ENCODE measurements at regions not wholly inside any gene's neighbourhood (a gene's known extent, or its start where the extent isn't known, plus 50 kb on each side); places are given as distances from the start of the nearest gene placed in this dataset.

DNA sequence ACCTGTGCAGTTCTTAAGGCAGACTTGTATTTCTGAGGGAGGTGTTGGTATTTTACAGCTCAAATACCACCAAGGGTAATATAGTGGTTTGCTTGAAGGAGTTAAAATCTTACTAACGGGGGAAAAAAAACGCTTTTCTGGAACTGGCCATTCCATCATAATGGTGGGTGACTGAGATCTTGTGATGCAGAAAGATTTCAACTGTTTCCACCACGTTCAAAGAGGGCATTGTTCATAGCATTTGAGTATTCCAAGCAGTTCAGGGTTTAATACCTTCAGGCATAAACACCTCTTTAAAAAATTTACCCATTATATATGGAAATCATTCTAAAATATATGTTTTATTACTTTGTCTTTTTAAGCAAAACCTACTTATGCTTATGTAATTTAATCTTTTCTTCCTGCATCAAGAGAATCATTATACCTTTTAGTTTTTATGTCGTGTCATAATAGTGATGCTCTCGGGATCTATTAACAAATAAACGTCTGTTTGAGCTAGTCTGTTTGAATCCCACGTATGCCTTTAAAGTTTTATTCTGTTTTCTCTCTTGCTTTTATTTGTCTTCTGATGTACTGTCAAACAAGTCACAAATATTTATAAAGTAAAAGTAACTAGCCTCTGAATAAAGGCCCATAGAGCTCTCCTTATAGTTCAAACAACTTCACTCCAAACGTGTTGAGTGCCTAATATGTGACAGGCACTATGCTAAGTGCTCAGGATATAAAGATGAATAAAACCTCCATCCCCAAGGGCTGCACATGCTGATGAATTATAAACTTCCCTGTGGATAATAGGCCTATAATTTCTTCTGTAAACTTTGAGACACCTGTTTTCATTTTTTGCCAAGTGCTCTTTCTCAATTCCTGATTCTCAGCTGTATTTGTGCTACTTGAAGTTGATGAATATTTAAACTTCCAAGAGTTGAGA lies 298.8 kb upstream of the FERMT1 start:
- DNase-seq (ENCODE audit: low spot score) (no peak), ATAC-seq (ENCODE audit: low FRiP score) (no peak)
- TF ChIP-seq, protein P1, sequence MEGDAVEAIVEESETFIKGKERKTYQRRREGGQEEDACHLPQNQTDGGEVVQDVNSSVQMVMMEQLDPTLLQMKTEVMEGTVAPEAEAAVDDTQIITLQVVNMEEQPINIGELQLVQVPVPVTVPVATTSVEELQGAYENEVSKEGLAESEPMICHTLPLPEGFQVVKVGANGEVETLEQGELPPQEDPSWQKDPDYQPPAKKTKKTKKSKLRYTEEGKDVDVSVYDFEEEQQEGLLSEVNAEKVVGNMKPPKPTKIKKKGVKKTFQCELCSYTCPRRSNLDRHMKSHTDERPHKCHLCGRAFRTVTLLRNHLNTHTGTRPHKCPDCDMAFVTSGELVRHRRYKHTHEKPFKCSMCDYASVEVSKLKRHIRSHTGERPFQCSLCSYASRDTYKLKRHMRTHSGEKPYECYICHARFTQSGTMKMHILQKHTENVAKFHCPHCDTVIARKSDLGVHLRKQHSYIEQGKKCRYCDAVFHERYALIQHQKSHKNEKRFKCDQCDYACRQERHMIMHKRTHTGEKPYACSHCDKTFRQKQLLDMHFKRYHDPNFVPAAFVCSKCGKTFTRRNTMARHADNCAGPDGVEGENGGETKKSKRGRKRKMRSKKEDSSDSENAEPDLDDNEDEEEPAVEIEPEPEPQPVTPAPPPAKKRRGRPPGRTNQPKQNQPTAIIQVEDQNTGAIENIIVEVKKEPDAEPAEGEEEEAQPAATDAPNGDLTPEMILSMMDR (IDR thresholded peaks at IDR 0.05), result no peak

- TF ChIP-seq, protein P1 (IDR thresholded peaks at IDR 0.05), result no peak
- ATAC-seq (ENCODE audit: low FRiP score) (no peak), DNase-seq (ENCODE audit: low spot score) (no peak)
Observed at GRCh38 chr20:6420336-6420735, 297.5 kb upstream of the FERMT1 start.

- ATAC-seq (ENCODE audit: low FRiP score) (no peak), DNase-seq (ENCODE audit: low spot score) (no peak)
- TF ChIP-seq, protein P1 (IDR thresholded peaks at IDR 0.05), result no peak
Observed at GRCh38 chr20:6418732-6419131, 295.9 kb upstream of the FERMT1 start.

GRCh38 chr20:6416371-6416770 lies 293.5 kb upstream of the FERMT1 start:
- ATAC-seq (ENCODE audit: low FRiP score) (no peak), DNase-seq (ENCODE audit: low spot score) (no peak)
- TF ChIP-seq, protein P1 (IDR thresholded peaks at IDR 0.05), result no peak

DNA sequence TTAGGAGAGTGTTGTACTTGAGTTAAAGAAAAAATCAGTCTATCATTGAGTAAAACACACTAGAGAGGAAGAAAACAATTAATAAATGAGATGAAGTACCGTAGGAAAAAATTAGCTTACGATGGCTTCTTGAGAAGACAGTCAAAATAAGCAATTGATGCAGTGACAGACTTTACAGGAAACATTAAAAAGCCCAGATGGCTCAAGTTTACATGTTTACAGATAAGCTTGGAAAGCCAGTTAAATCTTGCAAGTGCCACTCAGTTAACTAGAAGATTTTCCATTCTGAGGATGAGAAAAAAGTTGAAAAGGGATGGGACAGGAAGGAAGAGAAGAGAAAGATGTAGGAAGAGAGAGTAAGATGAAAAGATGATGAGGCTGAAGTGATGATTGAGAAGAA lies 288.8 kb upstream of the FERMT1 start:
- TF ChIP-seq, protein P1 (IDR thresholded peaks at IDR 0.05), result no peak
- DNase-seq (ENCODE audit: low spot score), result no peak
- no peak for ATAC-seq (ENCODE audit: low FRiP score)

DNA sequence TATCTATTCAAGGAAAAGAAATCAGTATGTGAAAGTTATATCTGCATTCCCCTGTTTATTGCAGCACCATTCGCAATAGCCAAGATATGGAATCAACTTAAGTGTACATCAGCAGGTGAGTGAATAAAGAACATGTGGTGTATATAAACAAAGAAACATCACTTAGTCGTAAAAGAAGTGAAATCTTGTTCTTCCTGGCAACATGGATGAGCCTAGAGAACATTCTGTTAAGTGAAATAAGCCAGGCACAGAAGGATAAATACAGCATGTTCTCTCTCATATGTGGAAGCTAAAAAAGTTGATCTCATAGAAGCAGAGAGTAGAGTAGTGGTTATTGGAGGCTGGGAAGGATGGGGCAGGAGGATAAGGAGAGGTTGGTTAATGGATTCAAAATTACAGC lies 287.9 kb upstream of the FERMT1 start:
- ATAC-seq (ENCODE audit: low FRiP score), result no peak
- TF ChIP-seq, protein P1 (IDR thresholded peaks at IDR 0.05), result no peak
- no peak for DNase-seq (ENCODE audit: low spot score)

DNA sequence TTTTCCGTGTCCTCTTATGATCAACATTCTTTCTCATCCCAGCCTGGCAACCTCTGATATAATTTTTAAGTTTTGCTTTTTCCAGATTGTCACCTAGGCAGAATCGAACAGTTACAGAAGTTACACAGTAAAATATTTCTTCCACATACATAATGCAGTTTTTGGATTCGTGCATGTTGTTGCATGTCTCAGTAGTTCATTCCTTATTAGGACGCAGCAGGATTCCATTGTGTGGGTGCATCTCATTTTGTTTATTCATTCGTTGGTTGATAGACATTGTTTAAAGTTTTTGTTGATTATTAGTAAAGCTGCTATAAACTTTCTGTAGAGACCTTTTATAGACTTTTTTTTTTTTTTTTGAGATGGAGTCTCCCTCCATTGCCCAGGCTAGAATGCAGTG lies 284.3 kb upstream of the FERMT1 start:
- TF ChIP-seq, protein P1 (IDR thresholded peaks at IDR 0.05), result no peak
- DNase-seq (ENCODE audit: low spot score), result no peak
- ATAC-seq (ENCODE audit: low FRiP score), result no peak

All from omental fat pad (tissue), 3 donors.